Neural progenitor cell (in vitro differentiated cells): ENCODE measurements at regions not wholly inside any gene's neighbourhood (a gene's known extent, or its start where the extent isn't known, plus 50 kb on each side); places are given as distances from the start of the nearest gene placed in this dataset.

Experiments used
- CTCF ChIP-seq: fragments of 200-600 bp; sonication (generic); IDR thresholded peaks from 2 replicates; pipeline ENCODE4 v1.5.1; 2017; ENCODE audit warnings: antibody characterized with exemption, mild to moderate bottlenecking
- EZH2 ChIP-seq: fragments of 200-600 bp; sonication (generic); IDR thresholded peaks from 2 replicates; pipeline ENCODE4 v1.6.1; 2017; ENCODE audit warnings: antibody characterized with exemption, mild to moderate bottlenecking, moderate library complexity
- EZH2phosphoT487 ChIP-seq: fragments of 200-600 bp; sonication (generic); IDR thresholded peaks from 2 replicates; pipeline ENCODE4 v1.6.1; 2017; ENCODE audit warnings: antibody characterized with exemption

GRCh38 chr11:21653951-21654421, 538.9 kb upstream of the ANO5 start:
- TF ChIP-seq CTCF (no peak), EZH2 (no peak), EZH2phosphoT487 (no peak)
